ENCODE measurements at regions not wholly inside any gene's neighbourhood (a gene's known extent, or its start where the extent isn't known, plus 50 kb on each side); places are given as distances from the start of the nearest gene placed in this dataset.
"Not testable (repeated sequence)": the region's sequence is repeated elsewhere in the genome, so short reads cannot be mapped to it uniquely, and the experiment has no call there.

DNA sequence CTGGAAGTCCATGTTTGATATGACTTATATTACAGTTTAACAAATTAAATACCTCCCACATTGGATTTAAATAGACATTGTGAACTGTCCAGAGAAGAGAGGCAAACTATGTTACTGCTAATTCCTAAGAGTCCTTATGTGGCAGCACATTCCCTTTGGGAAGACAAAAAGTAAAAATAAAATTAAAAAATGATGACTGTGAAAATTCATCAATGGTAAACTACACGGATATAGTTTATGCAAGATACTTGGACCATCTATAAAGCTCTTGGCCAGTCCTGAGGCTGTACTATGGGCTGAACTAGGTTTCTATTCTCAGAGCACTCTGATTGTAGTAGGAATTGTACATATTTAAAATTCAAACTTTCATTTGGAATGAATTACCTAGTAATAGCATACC lies 206.4 kb downstream of the LRRK2 start:
- FAIRE-seq, result no peak

DNA sequence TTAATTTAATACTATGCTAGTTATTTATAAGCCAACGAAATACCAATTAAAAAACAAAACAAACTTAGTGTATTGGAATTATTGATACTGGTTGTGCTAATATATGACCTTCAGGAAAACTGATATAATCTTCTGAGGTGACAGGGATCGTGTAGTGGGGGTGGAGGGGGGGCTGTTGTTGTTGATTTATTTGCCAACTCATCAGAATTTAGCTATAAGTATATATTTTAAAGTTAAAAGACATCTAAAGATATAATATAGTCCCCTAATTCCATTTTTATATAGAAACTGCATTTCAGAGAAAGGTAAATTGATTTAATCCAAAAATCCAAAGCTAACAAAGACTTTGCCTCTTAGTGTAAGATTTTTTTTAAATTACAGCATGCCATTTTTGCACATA lies 210.5 kb downstream of the LRRK2 start:
- FAIRE-seq, result no peak

DNA sequence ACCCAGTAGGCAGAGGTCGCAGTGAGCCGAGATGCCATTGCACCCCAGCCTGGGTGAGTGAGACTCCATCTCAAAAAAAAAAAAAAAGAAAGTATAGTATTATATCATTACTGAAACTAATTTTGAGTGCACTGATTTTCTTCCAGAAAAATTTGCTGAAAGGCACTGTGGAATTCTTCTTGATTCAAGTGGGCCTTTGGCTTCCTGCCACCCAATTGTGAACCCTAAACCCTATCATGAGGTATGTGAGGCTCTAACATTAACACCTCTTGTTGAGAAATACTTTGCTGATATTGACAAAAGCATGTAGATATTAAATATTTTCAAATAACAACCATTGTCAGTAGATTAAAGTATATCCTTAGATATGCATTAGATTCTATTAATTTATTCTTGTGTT lies 211.2 kb downstream of the LRRK2 start:
- FAIRE-seq, result no peak

DNA sequence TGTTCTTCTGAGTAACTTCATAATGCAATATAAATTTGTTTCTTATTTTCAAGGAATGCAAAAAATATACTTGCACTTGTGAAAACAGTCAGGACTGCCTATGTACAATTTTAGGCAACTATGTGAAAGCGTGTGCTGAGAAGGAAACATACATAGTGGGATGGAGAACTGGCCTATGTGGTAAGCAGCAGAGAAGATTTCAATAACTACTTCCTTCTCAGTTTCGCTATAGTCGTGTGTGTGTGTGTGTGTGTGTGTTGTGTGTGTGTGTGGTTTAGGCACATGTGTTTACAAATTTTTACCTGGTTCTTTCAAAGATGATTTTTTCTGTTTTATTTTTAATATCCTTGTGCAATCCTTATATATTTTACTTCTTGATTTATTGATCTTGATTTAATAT lies 211.8 kb downstream of the LRRK2 start:
- FAIRE-seq, result no peak

DNA sequence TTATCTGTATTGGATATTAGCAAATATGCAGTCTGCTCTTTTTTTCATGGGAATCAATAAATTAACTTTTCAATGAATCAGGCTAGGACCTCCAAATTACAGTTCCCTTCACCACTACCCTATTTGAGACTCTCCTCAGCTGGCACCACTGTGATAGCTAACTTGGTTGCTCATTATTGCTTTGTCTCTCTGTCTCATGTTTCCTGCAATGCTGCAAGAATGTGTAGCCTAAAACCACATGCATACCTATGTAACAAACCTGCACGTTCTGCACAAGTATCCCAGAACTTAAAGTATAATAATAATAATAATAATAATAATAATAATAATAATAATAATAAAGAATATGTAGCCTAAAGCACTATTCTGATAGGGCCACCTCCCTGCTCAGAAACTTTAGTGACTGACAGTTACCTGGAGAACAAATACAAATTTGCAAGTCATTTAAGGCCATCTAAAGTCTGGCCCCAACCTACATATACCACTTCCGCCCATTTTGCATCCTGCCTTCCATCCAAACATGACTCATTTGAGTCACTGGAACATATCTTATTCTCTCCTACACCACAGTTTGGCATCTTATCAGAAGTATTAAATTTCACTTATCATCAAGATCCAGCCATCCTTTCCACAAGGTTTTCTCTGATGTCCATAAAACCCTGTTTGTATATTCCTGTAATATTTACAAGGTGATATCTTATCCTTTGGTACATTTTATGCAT lies 215.1 kb downstream of the LRRK2 start:
- no peak for FAIRE-seq

DNA sequence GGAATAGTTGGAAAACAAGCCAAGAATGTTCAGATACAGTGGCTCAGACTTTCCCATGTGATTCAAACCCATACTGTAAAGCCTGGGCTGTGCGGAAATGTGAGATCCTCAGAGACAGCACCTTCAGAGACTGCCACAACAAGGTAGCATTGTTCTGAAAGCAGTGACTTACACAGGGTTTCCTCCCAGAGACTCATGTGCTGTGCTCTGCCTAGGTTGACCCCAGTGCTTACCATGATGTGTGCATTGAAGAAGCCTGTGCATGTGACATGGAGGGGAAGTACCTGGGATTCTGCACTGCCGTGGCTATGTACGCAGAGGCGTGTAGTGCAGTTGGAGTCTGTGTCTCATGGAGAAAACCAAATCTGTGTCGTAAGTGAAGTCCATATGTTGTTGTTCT lies 219.4 kb downstream of the LRRK2 start:
- FAIRE-seq, result no peak

DNA sequence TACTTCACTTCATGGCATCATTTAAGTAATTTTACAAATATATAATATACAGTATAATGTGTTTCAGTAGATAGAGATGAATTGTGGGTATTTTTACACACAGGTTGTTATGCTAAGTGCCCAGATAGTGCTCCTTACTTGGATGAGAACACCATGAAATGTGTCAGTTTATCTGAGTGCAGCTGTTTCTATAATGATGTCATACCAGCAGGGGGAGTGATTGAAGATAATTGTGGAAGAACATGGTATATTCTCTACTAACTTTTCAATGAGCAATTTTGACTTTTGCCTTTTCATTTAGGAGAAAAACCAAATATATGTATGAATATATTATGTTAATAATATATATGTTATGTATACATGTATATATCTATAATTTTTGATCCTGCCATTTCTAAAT lies 221.6 kb downstream of the LRRK2 start:
- FAIRE-seq, result no peak

DNA sequence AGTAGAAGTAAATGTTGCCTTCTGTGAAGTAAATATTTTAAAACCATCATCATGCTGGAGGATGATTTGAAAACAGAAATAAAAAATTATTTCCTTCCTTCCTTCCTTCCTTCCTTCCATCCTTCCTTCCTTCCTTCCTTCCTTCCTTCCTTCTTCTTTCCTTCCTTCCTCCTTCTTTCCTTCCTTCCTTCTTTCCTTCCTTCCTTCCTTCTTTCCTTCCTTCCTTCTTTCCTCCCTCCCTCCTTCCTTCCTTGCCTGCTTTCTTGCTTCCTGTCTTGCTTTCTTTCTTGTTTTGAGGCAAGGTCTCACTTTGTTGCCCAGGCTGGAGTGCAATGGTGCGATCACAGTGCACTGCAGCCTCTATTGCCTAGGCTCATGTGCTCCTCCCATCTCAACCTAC lies 223.7 kb downstream of the LRRK2 start:
- not testable (repeated sequence) for FAIRE-seq

DNA sequence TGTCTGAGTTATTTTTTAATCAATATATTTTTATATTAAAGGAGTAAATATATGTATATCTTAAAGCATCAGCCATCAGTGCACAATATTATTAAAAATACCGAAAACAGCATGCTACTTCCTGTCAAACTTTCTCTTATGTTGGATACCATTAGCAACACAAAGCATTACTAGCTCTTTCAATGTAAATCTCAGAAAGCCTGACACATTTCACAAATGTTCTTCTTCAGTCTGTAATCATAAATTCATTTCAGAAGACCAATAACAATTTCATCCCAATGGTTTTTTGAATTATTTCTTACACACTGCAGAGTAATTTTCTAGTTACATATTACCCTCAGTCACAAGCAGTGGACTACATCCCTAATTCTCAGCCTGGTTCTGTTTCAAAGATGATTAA lies 226.9 kb downstream of the LRRK2 start:
- FAIRE-seq, result no peak

DNA sequence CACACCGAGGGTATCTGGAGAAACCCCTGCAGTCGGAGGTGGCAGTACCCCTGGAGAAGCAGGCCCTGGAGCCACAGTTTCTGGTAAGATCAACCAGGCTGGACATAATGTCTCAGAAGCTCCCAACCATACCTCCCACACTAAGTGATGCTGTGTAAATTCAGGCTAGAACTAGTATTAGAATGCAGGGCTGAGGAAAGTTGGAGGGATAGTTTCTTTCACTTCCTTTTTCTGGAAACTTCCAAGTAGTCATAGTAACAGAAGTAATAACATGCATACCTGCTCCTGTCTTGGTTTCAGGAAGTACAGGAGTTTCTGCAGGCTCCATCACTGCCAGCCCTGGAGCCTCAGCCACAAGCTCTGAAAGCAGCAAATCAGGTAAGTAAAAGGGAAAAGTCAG lies 228.1 kb upstream of the CNTN1 start:
- no peak for FAIRE-seq

DNA sequence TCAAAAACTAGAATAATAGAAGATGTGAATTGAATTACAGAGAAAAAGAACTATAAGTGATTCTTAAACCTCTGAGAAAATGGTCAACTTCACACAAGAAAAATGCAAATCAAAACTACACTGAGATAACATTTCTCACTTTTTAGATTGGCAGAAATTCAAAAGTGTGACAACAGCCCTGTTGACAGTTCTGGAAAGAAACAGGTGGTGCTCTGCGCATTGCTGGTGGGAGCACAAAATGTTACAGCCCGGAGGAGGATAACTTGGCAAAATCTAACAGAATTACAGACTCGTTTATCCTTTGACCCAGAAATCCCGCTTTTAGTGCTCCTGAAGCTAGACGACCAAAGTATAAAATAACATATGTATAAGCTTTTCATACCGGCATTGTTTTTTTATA lies 222.5 kb upstream of the CNTN1 start:
- no peak for FAIRE-seq

DNA sequence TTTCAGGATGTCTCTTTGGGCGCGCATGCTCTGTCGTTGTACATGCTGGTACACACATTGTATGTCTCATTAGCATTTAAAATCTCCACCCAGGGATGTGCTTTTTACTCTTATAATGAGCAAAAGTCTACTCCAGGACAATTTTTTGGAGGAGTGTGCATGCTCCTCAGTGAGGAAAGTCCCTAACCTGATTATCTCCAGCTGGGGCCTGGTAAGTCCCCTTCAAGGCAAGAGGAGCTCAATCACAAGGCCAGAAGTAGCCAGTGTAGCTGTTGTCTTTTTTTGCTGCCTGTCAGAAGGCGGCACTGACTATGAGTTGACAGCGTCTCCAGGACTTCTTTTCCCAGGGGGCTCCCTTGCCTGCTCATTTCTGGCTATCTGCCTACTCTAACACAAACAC lies 218.3 kb upstream of the CNTN1 start:
- FAIRE-seq, result no peak

DNA sequence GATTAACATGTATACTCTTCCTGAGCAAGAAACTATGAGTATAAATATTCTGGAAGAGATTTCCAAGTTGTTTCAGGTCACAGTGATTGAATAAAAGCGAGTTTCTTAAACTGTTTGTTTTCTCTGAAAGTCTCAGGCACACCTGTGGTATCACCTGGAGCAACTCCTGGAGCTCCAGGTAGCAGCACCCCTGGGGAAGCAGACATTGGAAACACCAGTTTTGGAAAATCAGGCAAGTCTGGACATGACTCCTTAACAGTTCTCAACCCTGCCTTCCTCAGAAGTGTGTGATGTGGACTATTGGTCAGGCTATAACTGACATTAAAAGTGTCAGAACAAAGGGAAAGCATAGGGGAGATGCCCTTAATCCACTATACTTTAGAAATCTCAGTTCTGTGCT lies 217.6 kb upstream of the CNTN1 start:
- no peak for FAIRE-seq

DNA sequence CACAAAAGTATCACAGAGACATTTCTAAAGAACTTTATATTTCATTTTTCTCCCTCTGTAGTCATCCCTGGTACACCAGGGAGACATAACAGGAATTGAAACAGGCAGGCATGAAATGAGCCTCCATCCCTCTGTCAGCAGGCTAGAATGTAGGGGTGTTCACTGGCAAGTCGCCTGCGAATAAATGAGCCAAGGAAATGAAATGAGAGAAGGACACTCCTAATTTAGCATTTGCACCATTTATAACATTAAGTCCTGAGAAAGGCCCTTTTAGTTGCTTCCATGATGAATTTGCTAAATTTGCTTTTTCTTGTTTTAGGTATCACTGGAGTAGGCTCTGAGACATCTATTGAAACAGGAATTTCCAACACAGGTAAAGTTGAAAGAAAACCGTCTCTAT lies 192.4 kb upstream of the CNTN1 start:
- no peak for FAIRE-seq

DNA sequence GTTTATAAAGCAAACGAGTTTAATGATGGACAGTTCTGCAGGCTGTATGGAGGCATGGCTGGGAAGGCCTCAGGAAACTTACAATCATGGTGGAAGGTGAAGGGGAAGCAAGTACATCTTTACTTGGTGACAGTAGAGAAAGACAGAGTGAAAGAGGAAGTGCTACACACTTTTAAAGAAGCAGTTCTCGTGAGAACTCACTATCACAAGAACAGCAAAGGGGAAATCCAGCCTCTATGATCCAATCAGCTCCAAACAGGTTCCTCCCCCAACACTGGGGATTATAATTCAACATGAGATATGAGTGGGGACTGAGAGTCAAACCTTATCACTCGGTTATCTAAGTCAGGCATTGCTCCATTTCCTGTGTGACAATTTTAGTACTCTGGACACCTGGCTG lies 189.9 kb upstream of the CNTN1 start:
- FAIRE-seq, result no peak

DNA sequence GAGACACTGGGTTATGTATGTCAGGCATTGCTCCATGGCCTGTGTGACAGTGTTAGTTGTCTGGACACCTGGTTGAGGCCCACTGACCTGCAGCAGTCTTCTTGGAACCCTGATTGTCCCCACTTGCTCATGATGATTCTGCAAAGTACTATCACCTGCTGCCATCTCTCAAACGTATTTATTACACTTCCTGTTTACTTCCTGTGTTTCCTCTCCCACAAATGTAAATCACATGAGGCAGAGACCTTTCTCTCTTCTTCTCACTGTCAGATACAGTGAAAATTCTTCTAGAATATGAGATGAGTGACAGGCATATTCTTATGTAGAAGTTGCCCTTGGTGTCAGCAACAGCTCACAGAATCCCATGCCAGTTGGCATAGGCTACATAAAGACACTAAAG lies 186.9 kb upstream of the CNTN1 start:
- no peak for FAIRE-seq

DNA sequence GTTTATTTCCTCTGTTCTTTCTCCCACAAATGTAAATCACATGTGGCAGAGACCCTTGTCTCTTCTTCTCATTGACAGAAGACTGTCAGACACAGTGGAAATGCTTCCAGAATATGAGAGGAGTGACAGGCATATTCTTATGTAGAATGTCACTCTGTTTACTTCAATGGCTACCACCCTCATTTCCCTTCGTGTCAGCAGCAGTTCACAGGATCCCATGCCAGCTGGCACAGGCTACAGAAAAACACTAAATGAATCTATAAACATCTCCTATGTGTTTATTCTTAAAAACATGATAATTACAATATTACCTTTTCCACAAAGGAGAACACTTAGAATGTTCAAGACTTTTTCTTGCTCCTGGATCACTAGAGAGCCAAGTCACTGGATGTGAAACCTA lies 183.8 kb upstream of the CNTN1 start:
- FAIRE-seq, result no peak

DNA sequence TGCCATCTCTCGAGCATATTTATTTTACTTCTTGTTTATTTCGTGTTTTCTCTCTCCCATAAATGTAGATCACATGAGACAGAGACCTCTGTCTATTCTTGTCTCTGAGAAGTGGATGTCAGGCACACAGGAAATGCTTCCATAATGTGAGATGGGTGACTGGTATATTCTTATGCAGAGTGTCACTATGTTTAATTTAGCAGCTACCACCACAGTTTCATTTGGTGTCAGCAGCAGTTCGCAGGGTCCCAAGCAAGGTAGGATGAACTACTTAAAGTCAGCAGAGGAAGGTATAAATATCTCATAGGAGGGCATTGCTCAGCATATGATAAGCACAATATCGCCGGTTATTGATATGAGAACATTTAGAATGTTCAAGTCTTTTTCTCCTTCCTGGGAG lies 180.9 kb upstream of the CNTN1 start:
- FAIRE-seq, result no peak

DNA sequence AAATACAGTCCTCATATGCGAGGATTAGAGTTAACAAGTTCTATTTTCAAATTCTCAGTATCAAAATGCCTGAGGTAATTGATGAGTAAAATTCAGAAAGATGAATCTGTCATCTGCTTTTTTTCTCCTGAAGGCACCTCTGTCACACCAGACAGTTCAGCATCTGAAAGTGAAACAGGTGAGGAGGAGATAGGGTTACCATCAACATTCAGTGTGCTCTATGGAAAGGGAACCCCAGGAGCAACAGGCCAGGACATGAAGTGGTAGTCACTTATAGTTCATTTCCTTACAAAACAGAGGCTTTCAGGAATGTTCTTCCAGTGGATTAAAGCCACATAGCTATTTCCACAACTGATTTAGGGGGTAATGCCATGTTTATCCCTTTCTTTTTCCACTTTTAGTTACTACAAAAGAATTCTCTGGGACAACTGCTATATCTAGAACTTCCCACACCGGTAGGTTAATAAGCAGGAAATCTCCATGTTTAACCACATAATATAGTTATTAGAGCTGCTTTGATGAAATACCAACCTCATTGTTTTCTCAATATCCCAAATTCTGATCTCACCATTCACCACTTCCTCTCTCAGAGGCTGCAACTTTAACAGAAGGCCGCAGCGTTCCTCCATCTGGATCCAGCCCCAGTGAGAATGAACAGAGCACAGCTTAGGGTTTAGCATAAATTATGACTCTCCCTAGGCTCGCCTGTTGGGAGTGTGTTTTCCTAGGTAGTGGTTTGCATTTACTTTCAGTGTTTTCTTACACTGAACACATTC lies 177.0 kb upstream of the CNTN1 start:
- no peak for FAIRE-seq

DNA sequence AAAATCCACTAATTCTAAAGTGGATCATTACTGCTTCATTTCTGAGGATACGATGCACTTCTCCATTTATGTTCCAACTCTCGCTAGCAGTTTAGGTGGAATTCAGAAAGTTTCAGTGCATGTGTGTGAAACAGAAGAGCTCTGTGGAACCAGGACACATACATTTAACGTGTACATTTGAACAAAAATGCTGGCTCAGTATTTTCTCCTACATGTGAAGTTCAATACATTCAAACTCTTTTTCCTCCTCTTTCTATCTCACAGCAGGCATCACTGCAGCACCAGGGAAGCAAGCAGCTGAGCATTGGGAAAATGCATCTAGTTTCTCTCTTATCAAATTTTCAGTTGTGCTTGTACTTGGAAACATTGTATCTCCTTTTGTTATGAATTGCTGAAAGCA lies 169.4 kb upstream of the CNTN1 start:
- FAIRE-seq, result no peak

DNA sequence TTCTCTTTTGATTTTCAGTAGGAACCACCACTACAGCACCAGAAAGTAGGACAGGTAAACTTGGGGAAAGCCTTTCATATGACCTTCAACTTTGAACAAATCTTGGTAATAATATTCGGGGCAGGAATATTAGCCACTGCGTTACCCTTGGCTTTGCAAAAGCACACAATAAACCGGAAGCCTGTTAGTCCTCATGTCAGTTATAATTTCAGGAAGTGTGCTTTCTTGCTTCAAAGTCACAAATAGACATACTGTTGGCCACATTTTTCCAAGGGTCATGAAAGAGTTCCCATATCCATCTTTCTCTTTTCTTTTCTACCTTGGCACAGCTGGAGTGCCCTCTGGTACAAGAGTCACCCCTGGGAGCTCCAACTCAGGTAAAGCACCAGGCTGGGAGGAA lies 167.2 kb upstream of the CNTN1 start:
- FAIRE-seq, result no peak

DNA sequence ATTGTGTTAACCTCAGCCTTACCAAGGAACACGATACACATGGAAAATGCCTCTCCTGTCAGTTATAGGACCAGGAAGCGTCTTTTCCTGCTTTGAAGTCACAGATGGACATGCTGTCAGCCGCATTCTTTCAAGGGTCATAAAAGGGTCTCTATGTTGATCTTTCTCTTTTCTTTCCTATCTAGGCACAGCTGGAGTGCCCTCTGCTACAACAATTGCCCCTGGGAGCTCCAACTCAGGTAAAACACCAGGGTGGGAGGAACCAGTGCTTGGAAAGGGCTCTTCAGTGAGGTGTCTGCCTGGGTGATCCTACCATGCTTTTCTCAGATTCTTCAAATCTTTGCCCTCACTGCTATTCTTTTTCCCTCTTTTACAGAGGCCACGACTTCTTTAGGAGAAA lies 157.4 kb upstream of the CNTN1 start:
- no peak for FAIRE-seq

DNA sequence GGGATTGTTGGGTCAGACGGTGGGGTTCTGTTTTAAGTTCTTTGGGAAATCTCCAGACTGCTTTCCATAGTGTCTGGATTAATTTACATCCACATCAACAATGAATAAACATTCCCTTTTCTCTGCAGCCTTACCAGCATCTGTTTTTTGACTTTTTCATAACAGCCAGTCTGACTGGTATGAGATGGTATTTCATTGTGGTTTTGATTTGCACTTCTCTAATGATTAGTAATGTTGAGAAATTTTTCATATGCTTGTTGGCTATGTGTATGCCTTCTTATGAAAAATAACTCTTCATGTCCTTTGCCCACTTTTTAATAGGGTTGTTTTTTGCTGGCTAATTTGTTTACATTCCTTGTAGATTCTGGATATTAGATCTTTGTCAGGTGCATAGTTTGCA lies 140.8 kb upstream of the CNTN1 start:
- no peak for FAIRE-seq

DNA sequence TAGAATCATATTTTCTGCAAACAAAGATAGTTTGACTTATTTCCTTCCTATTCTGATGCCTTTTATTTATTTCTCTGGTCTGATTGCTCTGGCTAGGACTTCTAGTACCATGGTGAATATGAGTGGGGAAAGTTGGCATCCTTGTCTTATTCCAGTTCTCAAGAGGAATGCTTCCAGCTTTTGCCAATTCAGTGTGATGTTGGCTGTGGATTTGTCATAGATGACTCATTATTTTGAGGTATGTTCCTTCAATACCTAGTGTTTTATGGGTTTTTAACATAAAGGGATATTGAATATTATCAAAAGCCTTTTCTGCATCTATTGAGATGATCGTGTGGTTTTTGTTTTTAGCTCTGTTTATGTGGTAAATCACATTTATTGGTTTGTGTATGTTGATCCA lies 139.4 kb upstream of the CNTN1 start:
- FAIRE-seq, result no peak

DNA sequence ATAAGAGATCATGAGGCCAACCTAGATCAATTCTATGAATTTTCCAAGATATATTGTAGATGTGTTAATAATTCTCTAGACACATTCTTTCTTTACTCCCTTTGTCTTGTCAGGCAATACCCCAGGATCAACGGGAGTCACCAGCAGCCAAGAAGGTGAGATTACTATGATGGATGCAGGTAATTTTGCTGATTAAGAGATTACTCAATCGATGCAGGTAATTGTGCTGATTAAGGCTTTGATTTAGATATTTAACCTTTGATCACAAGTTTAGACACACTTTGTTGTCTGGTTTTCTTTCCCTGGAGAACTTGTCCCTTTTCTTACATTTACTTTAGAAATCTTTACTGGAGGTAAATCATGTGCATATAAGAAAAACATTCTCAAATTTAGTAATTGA lies 134.3 kb upstream of the CNTN1 start:
- FAIRE-seq, result no peak
